GM21528 (cell line): ENCODE measurements at regions not wholly inside any gene's neighbourhood (a gene's known extent, or its start where the extent isn't known, plus 50 kb on each side); places are given as distances from the start of the nearest gene placed in this dataset.
"Not testable (repeated sequence)": the region's sequence is repeated elsewhere in the genome, so short reads cannot be mapped to it uniquely, and the experiment has no call there.

Experiments
- ATAC-seq: cut with Tn5 transposase; IDR thresholded peaks from one replicate; pipeline ENCODE4 v1.9.1; 2021; ENCODE audit warnings: mild to moderate bottlenecking, moderate library complexity; ENCODE audit not compliant: unreplicated experiment, low FRiP score

GRCh38 chr10:57627642-57628178 is 640.0 kb downstream of the IPMK start:
- no peak for ATAC-seq

- ATAC-seq = no peak
Observed at GRCh38 chr10:57624856-57625592, 642.7 kb downstream of the IPMK start.

GRCh38 chr10:57624066-57624465 is 643.6 kb downstream of the IPMK start:
- no peak for ATAC-seq

GRCh38 chr10:57621466-57621865 is 646.2 kb downstream of the IPMK start:
- no peak for ATAC-seq

- ATAC-seq = no peak
Observed at GRCh38 chr10:57605948-57606485, 661.7 kb downstream of the IPMK start.

GRCh38 chr10:57599440-57599839 is 668.3 kb downstream of the IPMK start:
- no peak for ATAC-seq

GRCh38 chr10:57593983-57594573 is 673.6 kb downstream of the IPMK start:
- no peak for ATAC-seq

- no peak for ATAC-seq
Observed at GRCh38 chr10:57579926-57580325, 687.8 kb downstream of the IPMK start.

- ATAC-seq = no peak
Observed at GRCh38 chr10:57562211-57562610, 705.5 kb downstream of the IPMK start.

- ATAC-seq = not testable (repeated sequence)
Observed at GRCh38 chr10:57551774-57552173, 715.9 kb downstream of the IPMK start.

GRCh38 chr10:57535306-57535705 is 732.4 kb downstream of the IPMK start:
- no peak for ATAC-seq

- no peak for ATAC-seq
Observed at GRCh38 chr10:57513637-57514036, 754.1 kb downstream of the IPMK start.

- ATAC-seq = no peak
Observed at GRCh38 chr10:57507788-57508187, 759.9 kb downstream of the IPMK start.

- ATAC-seq = no peak
Observed at GRCh38 chr10:57506414-57507094, 761.1 kb downstream of the IPMK start.

GRCh38 chr10:57494486-57494885 is 773.2 kb downstream of the IPMK start:
- no peak for ATAC-seq

GRCh38 chr10:57482259-57482658 is 785.4 kb downstream of the IPMK start:
- ATAC-seq = no peak

- no peak for ATAC-seq
Observed at GRCh38 chr10:57472823-57473619, 794.7 kb downstream of the IPMK start.

GRCh38 chr10:57468894-57469432 is 798.7 kb downstream of the IPMK start:
- no peak for ATAC-seq

- no peak for ATAC-seq
Observed at GRCh38 chr10:57465155-57465554, 802.5 kb downstream of the IPMK start.

GRCh38 chr10:57460540-57460939 is 807.2 kb downstream of the IPMK start:
- ATAC-seq = no peak
